H1 (cell line): ENCODE measurements at regions not wholly inside any gene's neighbourhood (a gene's known extent, or its start where the extent isn't known, plus 50 kb on each side); places are given as distances from the start of the nearest gene placed in this dataset.

Experiments
- CTCF ChIA-PET: fragments of 300-600 bp; sonication (Branson Sonifier 250); formaldehyde crosslinking; loops from one replicate; lab custom pipeline; 2021; ENCODE audit not compliant: partially characterized antibody; lab: Charles Lee
- POLR2A ChIA-PET: fragments of 300-600 bp; sonication (Branson Sonifier 250); formaldehyde crosslinking; loops from one replicate; lab custom pipeline; 2021; ENCODE audit warnings: inconsistent platforms; ENCODE audit not compliant: partially characterized antibody; lab: Charles Lee
- DNase-seq, 2 experiments: peaks; one replicate each; pipeline versions ENCODE4 v3.0.0 to v3.0.0-alpha.2; 2010 to 2022; ENCODE audit warnings: low spot score in 2 of 2, low read depth in 1 of 2, mixed read lengths in 1 of 2
- FAIRE-seq: peaks from 2 replicates; lab custom pipeline; 2011; peaks lifted over from hg19 to GRCh38; lab: Jason Lieb, UNC
- H2AFZ ChIP-seq: 2 replicates; pipeline ENCODE4 v1.8.1; 2012; ENCODE audit warnings: low read length, inconsistent platforms
- H2AK5ac ChIP-seq: 2 replicates; pipeline ENCODE4 v1.6.1; 2013; ENCODE audit warnings: low read depth, low read length
- H2BK120ac ChIP-seq: replicated peaks from 2 replicates; pipeline ENCODE3; 2013; ENCODE audit warnings: low read depth, low read length, inconsistent platforms
- H2BK12ac ChIP-seq: 2 replicates; pipeline ENCODE4 v1.6.1; 2013; ENCODE audit warnings: low read depth, low read length
- H2BK15ac ChIP-seq: 2 replicates; pipeline ENCODE4 v1.6.1; 2013; ENCODE audit warnings: low read length
- H2BK20ac ChIP-seq: 2 replicates; pipeline ENCODE4 v1.6.1; 2013; ENCODE audit warnings: low read length
- H2BK5ac ChIP-seq: 2 replicates; pipeline ENCODE4 v1.6.1; 2013; ENCODE audit warnings: low read depth, low read length
- H3K14ac ChIP-seq: 2 replicates; pipeline ENCODE4 v1.6.1; 2013; ENCODE audit warnings: inconsistent platforms; ENCODE audit not compliant: insufficient read length
- H3K18ac ChIP-seq: 2 replicates; pipeline ENCODE4 v1.6.1; 2013; ENCODE audit warnings: low read length; ENCODE audit errors: extremely low read depth
- H3K23ac ChIP-seq: 2 replicates; pipeline ENCODE4 v1.6.1; 2013; ENCODE audit warnings: inconsistent platforms; ENCODE audit not compliant: insufficient read length
- H3K23me2 ChIP-seq: 2 replicates; pipeline ENCODE4 v1.6.1; 2013; ENCODE audit warnings: low read depth, low read length
- H3K27ac ChIP-seq: 2 replicates; pipeline ENCODE4 v1.6.1; 2011; ENCODE audit warnings: low read depth, low read length, inconsistent platforms
- H3K27me3 ChIP-seq, 4 experiments: replicated peaks in 1 of 4; 1 replicate in 1 of 4; 2 replicates in 3 of 4; pipeline versions ENCODE4 v1.6.1 to v1.8.1; 2011 to 2013; ENCODE audit warnings: low read length in 3 of 4, mild to moderate bottlenecking in 3 of 4, inconsistent platforms in 2 of 4, mixed read lengths in 2 of 4, moderate library complexity in 1 of 4; ENCODE audit not compliant: control insufficient read depth in 3 of 4, insufficient read depth in 3 of 4; ENCODE audit errors: extremely low read depth in 1 of 4
- H3K36me3 ChIP-seq, 4 experiments: 2 replicates each; pipeline versions ENCODE4 v1.6.1 to v1.8.1; 2011 to 2013; ENCODE audit warnings: mild to moderate bottlenecking in 4 of 4, low read length in 3 of 4, moderate library complexity in 2 of 4, control low read depth in 1 of 4, inconsistent platforms in 1 of 4; ENCODE audit not compliant: insufficient read depth in 4 of 4, control insufficient read depth in 2 of 4
- H3K4ac ChIP-seq: replicated peaks from 2 replicates; pipeline ENCODE3; 2013; ENCODE audit warnings: low read length, low read depth, mixed read lengths, inconsistent platforms; ENCODE audit not compliant: insufficient read length
- H3K4me1 ChIP-seq, 4 experiments: replicated peaks in 1 of 4; 1 replicate in 1 of 4; 2 replicates in 3 of 4; pipeline versions ENCODE4 v1.6.1 to v1.8.1; 2011 to 2013; ENCODE audit warnings: low read length in 3 of 4, inconsistent platforms in 2 of 4, mixed read lengths in 1 of 4; ENCODE audit not compliant: insufficient read depth in 4 of 4, control insufficient read depth in 3 of 4
- H3K4me2 ChIP-seq, 2 experiments: 2 replicates each; pipeline versions ENCODE4 v1.6.1 to v1.8.1; 2011 to 2013; ENCODE audit warnings: low read depth in 2 of 2, low read length in 2 of 2, control low read depth in 1 of 2, inconsistent platforms in 1 of 2, mild to moderate bottlenecking in 1 of 2; ENCODE audit not compliant: insufficient read depth in 1 of 2
- H3K4me3 ChIP-seq, 4 experiments: fragments of 200-600, 300-600 bp in 1 of 4; sonication (generic), shearing (Covaris generic), sonication (Bioruptor Twin) in 1 of 4; 2 replicates each; pipeline versions ENCODE4 v1.5.1 to v1.8.1; 2011 to 2016; ENCODE audit warnings: low read length in 4 of 4, low read depth in 3 of 4, control low read depth in 2 of 4, inconsistent platforms in 2 of 4, mild to moderate bottlenecking in 2 of 4, mixed read lengths in 1 of 4, moderate library complexity in 1 of 4; ENCODE audit not compliant: insufficient read depth in 2 of 4; ENCODE audit errors: extremely low read depth in 1 of 4
- H3K56ac ChIP-seq: replicated peaks from 2 replicates; pipeline ENCODE3; 2013; ENCODE audit warnings: low read depth, mild to moderate bottlenecking, mixed read lengths, low read length, inconsistent platforms; ENCODE audit not compliant: insufficient read length
- H3K79me1 ChIP-seq: 2 replicates; pipeline ENCODE4 v1.6.1; 2013; ENCODE audit warnings: low read depth, low read length, control low read depth
- H3K79me2 ChIP-seq, 2 experiments: 2 replicates each; pipeline versions ENCODE4 v1.6.1 to v1.8.1; 2012 to 2013; ENCODE audit warnings: low read length in 2 of 2, mild to moderate bottlenecking in 2 of 2, inconsistent platforms in 1 of 2; ENCODE audit not compliant: insufficient read depth in 2 of 2, control insufficient read depth in 1 of 2
- H3K9ac ChIP-seq, 4 experiments: replicated peaks in 1 of 4; 1 replicate in 1 of 4; 2 replicates in 3 of 4; pipeline versions ENCODE4 v1.6.1 to v1.8.1; 2011 to 2013; ENCODE audit warnings: low read depth in 3 of 4, low read length in 3 of 4, control low read depth in 2 of 4, mild to moderate bottlenecking in 2 of 4, moderate library complexity in 2 of 4, inconsistent platforms in 1 of 4; ENCODE audit errors: extremely low read depth in 1 of 4
- H3K9me3 ChIP-seq, 2 experiments: 2 replicates each; pipeline versions ENCODE4 v1.6.1 to v1.8.1; 2012 to 2013; ENCODE audit warnings: mild to moderate bottlenecking in 2 of 2, moderate library complexity in 2 of 2, control low read depth in 1 of 2, inconsistent platforms in 1 of 2, low read depth in 1 of 2, low read length in 1 of 2, mixed read lengths in 1 of 2; ENCODE audit not compliant: insufficient read depth in 2 of 2
- H4K20me1 ChIP-seq, 2 experiments: replicated peaks in 1 of 2; 2 replicates each; pipeline versions ENCODE3 to v1.8.1; 2011 to 2013; ENCODE audit warnings: inconsistent platforms in 2 of 2, low read length in 2 of 2, mild to moderate bottlenecking in 1 of 2; ENCODE audit not compliant: insufficient read depth in 2 of 2, control insufficient read depth in 1 of 2
- H4K5ac ChIP-seq: 2 replicates; pipeline ENCODE4 v1.6.1; 2013; ENCODE audit warnings: low read length, low read depth, mixed read lengths, inconsistent platforms; ENCODE audit not compliant: insufficient read length
- H4K8ac ChIP-seq: 2 replicates; pipeline ENCODE4 v1.8.0; 2013; ENCODE audit warnings: mild to moderate bottlenecking, moderate library complexity, low read length, inconsistent platforms; ENCODE audit not compliant: insufficient read depth; ENCODE audit errors: extremely low read depth
- H4K91ac ChIP-seq: replicated peaks from 2 replicates; pipeline ENCODE3; 2013; ENCODE audit warnings: low read length, mixed read lengths, inconsistent platforms; ENCODE audit not compliant: insufficient read length
- ATF3 ChIP-seq: IDR thresholded peaks from 2 replicates; pipeline ENCODE4 v1.6.1; 2011; ENCODE audit warnings: low read depth, mild to moderate bottlenecking, low read length; ENCODE audit not compliant: insufficient read depth
- CBX5 ChIP-seq: fragments of 300-800, 300-1000 bp; sonication (generic); IDR thresholded peaks from 2 replicates; pipeline ENCODE4 v1.7.1; 2016; ENCODE audit warnings: antibody characterized with exemption, low read length, low read depth
- CBX8 ChIP-seq: fragments of 300-800, 300-1000 bp; sonication (generic); IDR thresholded peaks from 2 replicates; pipeline ENCODE4 v1.7.1; 2016; ENCODE audit warnings: low read depth, low read length, borderline replicate concordance
- E2F6 ChIP-seq: IDR thresholded peaks from 2 replicates; pipeline ENCODE4 v1.6.1; 2012; ENCODE audit warnings: inconsistent platforms
- HDAC2 ChIP-seq, 2 experiments: fragments of 300-600 bp in 1 of 2; sonication (generic) in 1 of 2; IDR thresholded peaks; 2 replicates each; pipeline ENCODE4 v1.6.1; 2011 to 2012; ENCODE audit warnings: low read depth in 2 of 2, low read length in 2 of 2, mild to moderate bottlenecking in 2 of 2, moderate library complexity in 2 of 2, borderline replicate concordance in 1 of 2, inconsistent platforms in 1 of 2
- RAD21 ChIP-seq, 2 experiments: IDR thresholded peaks in 1 of 2; conservative IDR thresholded peaks in 1 of 2; 2 replicates each; pipeline ENCODE4 v1.6.1; 2011; ENCODE audit warnings: low read depth in 2 of 2, low read length in 2 of 2, improper control_type of control experiment in 1 of 2, inconsistent platforms in 1 of 2, mild to moderate bottlenecking in 1 of 2, moderate library complexity in 1 of 2
- SAP30 ChIP-seq: fragments of 300-600 bp; sonication (generic); IDR thresholded peaks from 2 replicates; pipeline ENCODE4 v1.7.1; 2012; ENCODE audit warnings: low read length, moderate library complexity, mild to moderate bottlenecking, inconsistent platforms; ENCODE audit not compliant: insufficient read depth, insufficient replicate concordance
- SIN3A ChIP-seq, 2 experiments: IDR thresholded peaks in 1 of 2; conservative IDR thresholded peaks in 1 of 2; 2 replicates each; pipeline ENCODE4 v1.6.1; 2011 to 2012; ENCODE audit warnings: low read length in 2 of 2, improper control_type of control experiment in 1 of 2, low read depth in 1 of 2, mild to moderate bottlenecking in 1 of 2
- SIX5 ChIP-seq: IDR thresholded peaks from 2 replicates; pipeline ENCODE4 v1.6.1; 2011; ENCODE audit warnings: mild to moderate bottlenecking, low read depth, low read length
- SP4 ChIP-seq: IDR thresholded peaks from 2 replicates; pipeline ENCODE4 v1.6.1; 2012; ENCODE audit warnings: low read length, inconsistent platforms
- TCF12 ChIP-seq: IDR thresholded peaks from 2 replicates; pipeline ENCODE4 v1.6.1; 2011; ENCODE audit warnings: low read depth, mild to moderate bottlenecking, low read length
- TEAD4 ChIP-seq: IDR thresholded peaks from 2 replicates; pipeline ENCODE4 v1.6.1; 2012; ENCODE audit warnings: low read depth, low read length, inconsistent platforms, mixed read lengths
- ZNF274 ChIP-seq: IDR thresholded peaks from 2 replicates; pipeline ENCODE4 v1.7.0; 2012; ENCODE audit warnings: low read length, borderline replicate concordance; ENCODE audit errors: extremely low read depth
- WGBS, 2 experiments: shearing (Covaris generic) in 1 of 2; methylation state at CpG; one replicate each; pipeline versions ENCODE4 v1.1.6 to v1.1.7; 2013 to 2015; ENCODE audit warnings: low lambda C conversion rate in 2 of 2, mixed read lengths in 2 of 2, inconsistent platforms in 1 of 2, low coverage in 1 of 2, missing lambda C conversion rate in 1 of 2; ENCODE audit not compliant: insufficient replicate concordance in 2 of 2, insufficient coverage in 1 of 2, insufficient read length in 1 of 2; ENCODE audit errors: extremely low coverage in 1 of 2, missing lambda C conversion rate in 1 of 2; 5-methylcytosine and 5-hydroxymethylcytosine counted together

- H3K9me3 ChIP-seq: no peaks in the 10 kb centered on the region
- H3K27ac ChIP-seq: no peak overlapping the region
- no peak overlapping the region for H3K4me3 ChIP-seq
- no peak overlapping the region for H3K56ac ChIP-seq
- no peak overlapping the region for H3K4me2 ChIP-seq
- H3K23me2 ChIP-seq: no peaks in the 10 kb centered on the region
- no peak overlapping the region for H2AFZ ChIP-seq
- no peak overlapping the region for H2AK5ac ChIP-seq
- H2BK15ac ChIP-seq: no peak overlapping the region
- CTCF ChIA-PET: no interaction called here
- H4K5ac ChIP-seq: no peak overlapping the region
- H3K9ac ChIP-seq: no peak overlapping the region
- H3K27me3 ChIP-seq: no peaks in the 10 kb centered on the region
- H2BK5ac ChIP-seq: no peak overlapping the region
- H3K4me1 ChIP-seq: no peaks in the 10 kb centered on the region
- H3K14ac ChIP-seq: no peak overlapping the region
- FAIRE-seq: no peak
- H4K20me1 ChIP-seq: no peaks in the 10 kb centered on the region
- H3K18ac ChIP-seq: no peak overlapping the region
- H3K79me2 ChIP-seq: no peaks in the 10 kb centered on the region
- DNase-seq: no peak
- no peaks in the 10 kb centered on the region for H3K36me3 ChIP-seq
- H3K4ac ChIP-seq: no peak overlapping the region
- H4K8ac ChIP-seq: no peak overlapping the region
- H4K91ac ChIP-seq: no peak overlapping the region
- H3K23ac ChIP-seq: no peak overlapping the region
- 100% methylated on average over 2 of the region's 2 CpGs; no CpG with 5 or more reads in 1 of the 2 experiments for WGBS, 2 experiments
- no peak overlapping the region for H2BK120ac ChIP-seq
- no peak overlapping the region for H2BK12ac ChIP-seq
- POLR2A ChIA-PET: no interaction called here
- H3K79me1 ChIP-seq: no peaks in the 10 kb centered on the region
- no peak overlapping the region for H2BK20ac ChIP-seq
- TF ChIP-seq TEAD4 (no peak), SP4 (no peak), SAP30 (no peak), RAD21 (IDR thresholded peaks at IDR 0.05 in 1 of 2, conservative IDR thresholded peaks at IDR 0.05 in 1 of 2; ENCODE audit: low read depth in 2 of 2, low read length in 2 of 2) (no peak), TCF12 (no peak), ATF3 (no peak), ZNF274 (no peak), CBX8 (no peak), CBX5 (no peak), SIX5 (no peak), SIN3A (conservative IDR thresholded peaks at IDR 0.05 in 1 of 2, IDR thresholded peaks at IDR 0.05 in 1 of 2; ENCODE audit: low read depth in 1 of 2, low read length in 2 of 2) (no peak), HDAC2 (IDR thresholded peaks at IDR 0.05; ENCODE audit: borderline replicate concordance in 1 of 2, low read depth in 2 of 2, low read length in 2 of 2) (no peak), E2F6 (no peak)
Measured at GRCh38 chrX:73932522-73932921, 80.0 kb upstream of the XIST start.
